GM23338 (cell line): ENCODE measurements at regions not wholly inside any gene's neighbourhood (a gene's known extent, or its start where the extent isn't known, plus 50 kb on each side); places are given as distances from the start of the nearest gene placed in this dataset.

ENCODE experiments used
- ATAC-seq: fragments of 200-7000 bp; cut with Tn5 transposase; 3 replicates; pipeline ENCODE4 v1.9.1; 2020
- DNase-seq: peaks from one replicate; pipeline ENCODE4 v3.0.0-alpha.2; 2015; ENCODE audit warnings: low spot score
- H2AFZ ChIP-seq: fragments of 200-600 bp; sonication (generic); 2 replicates; pipeline ENCODE4 v1.8.0; 2016; ENCODE audit warnings: antibody characterized with exemption, mild to moderate bottlenecking, moderate library complexity
- H3F3A ChIP-seq: fragments of 200-600 bp; sonication (generic); replicated peaks from 2 replicates; pipeline ENCODE4 v1.8.0; 2017; ENCODE audit warnings: antibody characterized with exemption, mixed run types, low read depth
- H3K27ac ChIP-seq: fragments of 200-600 bp; sonication (generic); 2 replicates; pipeline ENCODE4 v1.6.1; 2016; ENCODE audit warnings: low read depth
- H3K27me3 ChIP-seq: fragments of 200-600 bp; sonication (generic); 2 replicates; pipeline ENCODE4 v1.8.0; 2016; ENCODE audit warnings: mild to moderate bottlenecking, mixed run types, moderate library complexity; ENCODE audit not compliant: insufficient read depth
- H3K36me3 ChIP-seq: fragments of 200-600 bp; sonication (generic); 2 replicates; pipeline ENCODE4 v1.8.0; 2016; ENCODE audit warnings: mild to moderate bottlenecking; ENCODE audit not compliant: insufficient read depth
- H3K4me1 ChIP-seq: fragments of 200-600 bp; sonication (generic); 2 replicates; pipeline ENCODE4 v1.8.0; 2016; ENCODE audit warnings: mild to moderate bottlenecking, moderate library complexity; ENCODE audit not compliant: insufficient read depth
- H3K4me2 ChIP-seq: fragments of 200-600 bp; sonication (generic); 2 replicates; pipeline ENCODE4 v1.7.1; 2017; ENCODE audit warnings: mixed run types
- H3K4me3 ChIP-seq: fragments of 200-600 bp; sonication (generic); 2 replicates; pipeline ENCODE4 v1.6.1; 2016; ENCODE audit warnings: mixed run types
- H3K79me2 ChIP-seq: fragments of 200-600 bp; sonication (generic); replicated peaks from 2 replicates; pipeline ENCODE4 v1.8.0; 2017; ENCODE audit warnings: mild to moderate bottlenecking; ENCODE audit not compliant: insufficient read depth
- H3K9me2 ChIP-seq: fragments of 200-600 bp; sonication (generic); 2 replicates; pipeline ENCODE4 v1.8.0; 2017; ENCODE audit not compliant: insufficient read depth
- H4K20me1 ChIP-seq: fragments of 200-600 bp; sonication (generic); replicated peaks from 2 replicates; pipeline ENCODE4 v1.8.0; 2017; ENCODE audit warnings: mild to moderate bottlenecking; ENCODE audit not compliant: insufficient read depth
- H3K27ac Mint-ChIP-seq: 2 replicates; pipeline ENCODE4 v1.8.0; 2020; ENCODE audit warnings: inconsistent platforms, mild to moderate bottlenecking, moderate library complexity, mixed read lengths
- H3K27me3 Mint-ChIP-seq: 3 replicates; pipeline ENCODE4 v1.8.0; 2022; ENCODE audit warnings: low read depth, mild to moderate bottlenecking, moderate library complexity, mixed read lengths, inconsistent platforms; ENCODE audit not compliant: insufficient read depth, poor library complexity
- H3K36me3 Mint-ChIP-seq: 3 replicates; pipeline ENCODE4 v1.8.0; 2021; ENCODE audit warnings: low read depth, mild to moderate bottlenecking, inconsistent platforms, moderate library complexity, mixed read lengths
- H3K4me1 Mint-ChIP-seq: 3 replicates; pipeline ENCODE4 v1.8.0; 2020; ENCODE audit warnings: mild to moderate bottlenecking, inconsistent platforms, mixed read lengths
- H3K4me3 Mint-ChIP-seq: 3 replicates; pipeline ENCODE4 v1.8.0; 2021; ENCODE audit warnings: moderate library complexity, mild to moderate bottlenecking, inconsistent platforms, mixed read lengths
- H3K9me3 Mint-ChIP-seq: 3 replicates; pipeline ENCODE4 v1.8.0; 2020; ENCODE audit warnings: moderate library complexity, mild to moderate bottlenecking, inconsistent platforms, mixed read lengths
- CTCF ChIP-seq, 2 experiments: fragments of 200-600 bp in 1 of 2; sonication (generic) in 1 of 2; conservative IDR thresholded peaks; 2 replicates each; pipeline versions ENCODE4 v1.5.1 to v1.6.1; 2016 to 2017; ENCODE audit warnings: antibody characterized with exemption in 2 of 2, low read depth in 2 of 2, mild to moderate bottlenecking in 2 of 2, moderate library complexity in 1 of 2
- ETS1 ChIP-seq: IDR thresholded peaks from 2 replicates; pipeline ENCODE4 v1.6.1; 2016; ENCODE audit warnings: antibody characterized with exemption
- STAT1 ChIP-seq: IDR thresholded peaks from one replicate; pipeline ENCODE4 v1.6.1; 2016; ENCODE audit warnings: antibody characterized with exemption; ENCODE audit not compliant: unreplicated experiment
- ZNF331 ChIP-seq: fragments of 250-450 bp; sonication (Bioruptor Pico); IDR thresholded peaks from 2 replicates; pipeline ENCODE4 v1.5.0; 2020; ENCODE audit warnings: low read depth, mild to moderate bottlenecking, moderate library complexity
- ZNF462 ChIP-seq: fragments of 250-450 bp; sonication (Bioruptor Pico); IDR thresholded peaks from 2 replicates; pipeline ENCODE4 v1.5.0; 2020; ENCODE audit warnings: mild to moderate bottlenecking, moderate library complexity

GRCh38 chr2:237200462-237200861 is 114.8 kb downstream of the COPS8 start (continued):
- TF ChIP-seq ZNF462 (CRISPR knock-in tag): no peak

DNA sequence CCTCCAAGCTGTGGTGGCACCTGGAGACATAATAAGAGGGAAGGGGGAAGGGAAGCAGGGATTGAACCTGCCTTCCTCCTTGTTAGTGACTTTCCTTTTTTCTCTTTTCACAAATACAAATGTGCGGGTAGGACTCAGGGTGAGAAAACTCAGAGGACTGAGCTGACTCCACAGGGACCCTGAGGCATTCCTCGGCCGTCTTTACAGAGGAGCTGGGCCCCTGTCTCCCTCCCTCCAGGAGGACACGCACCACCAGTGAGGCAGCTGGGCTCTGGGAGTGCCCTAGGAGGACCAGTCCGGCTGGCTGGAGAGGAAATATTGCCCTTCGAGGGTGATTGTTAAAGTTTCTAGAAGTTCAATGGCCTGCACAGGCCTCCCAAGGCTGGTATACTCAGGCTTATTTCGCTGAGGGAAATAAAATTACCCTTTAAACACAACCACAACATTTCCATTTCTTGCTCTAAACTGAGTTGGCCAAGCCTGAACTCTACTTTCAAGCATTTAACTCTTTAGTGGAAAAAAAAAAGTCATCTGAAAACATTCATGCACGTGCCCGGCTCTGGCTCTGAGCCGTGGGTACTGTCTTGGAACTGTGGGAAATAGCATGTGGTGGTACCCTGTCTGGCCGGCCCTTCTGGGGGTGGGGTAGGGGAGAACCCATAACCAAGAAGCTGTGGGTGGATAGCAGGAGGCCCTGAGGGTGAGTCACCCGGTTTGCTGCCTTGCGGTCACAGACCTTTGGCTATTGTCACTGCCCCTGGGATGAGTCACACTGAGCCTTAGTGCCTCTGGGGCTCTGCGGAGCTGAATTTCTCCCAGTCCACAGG is 116.0 kb downstream of the COPS8 start:
- peaks cover 12% of the 10 kb centered on the region for H3K27me3 Mint-ChIP-seq
- no peaks in the 10 kb centered on the region for H3K27me3 ChIP-seq
- no peaks in the 10 kb centered on the region for H3K79me2 ChIP-seq
- ATAC-seq (no peak), DNase-seq (no peak)
- H3K36me3 ChIP-seq: peaks cover under 1% of the 10 kb centered on the region; the same call in 1 of the 2 replicates
- H2AFZ ChIP-seq: no peak overlapping the region
- H3K9me3 Mint-ChIP-seq: peaks cover 31% of the 10 kb centered on the region
- no peak overlapping the region for H3K4me2 ChIP-seq
- peaks cover 52% of the 10 kb centered on the region for H3K4me1 Mint-ChIP-seq
- H3F3A ChIP-seq: no peaks in the 10 kb centered on the region; the same call in none of the 2 replicates
- peaks cover 27% of the 10 kb centered on the region for H3K36me3 Mint-ChIP-seq
- peaks cover 20% of the 10 kb centered on the region for H3K9me2 ChIP-seq
- H3K27ac Mint-ChIP-seq: no peak overlapping the region
- no peak overlapping the region for H3K27ac ChIP-seq
- TF ChIP-seq CTCF (conservative IDR thresholded peaks at IDR 0.05; ENCODE audit: low read depth in 2 of 2): no peak
- TF ChIP-seq STAT1: no peak
- TF ChIP-seq ZNF331 (CRISPR knock-in tag): no peak
- TF ChIP-seq ETS1: no peak
- no peak overlapping the region for H3K4me3 ChIP-seq
- no peaks in the 10 kb centered on the region for H4K20me1 ChIP-seq
- no peak overlapping the region for H3K4me3 Mint-ChIP-seq
- peaks cover 23% of the 10 kb centered on the region for H3K4me1 ChIP-seq
